Stimulated activated CD8-positive, alpha-beta memory T cell treated with anti-CD3 and anti-CD28 coated beads, Interleukin-4, amount 100 ng/mL, for 1 hour (primary cell): ENCODE measurements at regions not wholly inside any gene's neighbourhood (a gene's known extent, or its start where the extent isn't known, plus 50 kb on each side); places are given as distances from the start of the nearest gene placed in this dataset.

Experiments used
- DNase-seq, 2 donors: peaks; one replicate each; pipeline ENCODE4 v3.0.0-alpha.2; 2020; ENCODE audit warnings: low read depth in 2 of 2, low spot score in 1 of 2

DNA sequence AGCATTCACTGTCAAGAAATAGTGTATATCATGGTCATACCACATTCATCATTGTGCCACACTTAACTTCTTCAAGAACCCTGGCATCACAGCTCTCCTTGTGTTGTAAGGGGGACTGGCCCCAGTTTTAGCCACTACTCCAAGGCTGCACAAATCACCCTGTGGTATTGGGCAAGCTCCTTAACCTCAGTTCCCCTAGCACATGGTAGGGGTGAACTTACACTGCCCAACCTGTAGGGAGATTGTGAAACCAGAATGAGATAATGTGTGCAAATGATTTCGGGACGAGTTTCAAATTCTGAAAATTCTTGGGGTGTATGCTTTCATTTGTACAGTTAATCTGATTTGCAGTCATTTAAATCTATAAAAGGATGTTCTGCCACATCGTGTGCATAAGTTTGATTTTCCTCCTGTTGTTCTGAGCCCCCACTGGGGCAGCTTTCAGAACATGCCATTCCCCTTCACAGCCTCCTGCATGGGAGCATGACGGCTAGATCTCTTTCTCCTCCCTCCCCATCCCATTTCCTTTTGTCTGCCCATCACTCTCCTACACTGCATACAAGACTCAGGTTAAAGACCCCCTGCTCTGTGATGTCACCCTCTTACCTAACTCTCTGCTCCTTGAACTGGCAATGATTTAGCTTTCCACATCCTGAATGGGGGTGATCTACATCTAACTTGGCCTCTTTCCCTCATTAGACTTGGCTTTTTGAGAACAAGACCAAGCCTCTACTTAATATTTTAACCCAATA lies 290.3 kb downstream of the CHRM3 start:
- DNase-seq: no peak

- no peak for DNase-seq
Observed at GRCh38 chr1:239677362-239677761, 291.0 kb downstream of the CHRM3 start.

- no peak for DNase-seq
Observed at GRCh38 chr1:239678181-239678580, 291.8 kb downstream of the CHRM3 start.

- no peak for DNase-seq
Observed at GRCh38 chr1:239682046-239682445, 295.7 kb downstream of the CHRM3 start.

DNA sequence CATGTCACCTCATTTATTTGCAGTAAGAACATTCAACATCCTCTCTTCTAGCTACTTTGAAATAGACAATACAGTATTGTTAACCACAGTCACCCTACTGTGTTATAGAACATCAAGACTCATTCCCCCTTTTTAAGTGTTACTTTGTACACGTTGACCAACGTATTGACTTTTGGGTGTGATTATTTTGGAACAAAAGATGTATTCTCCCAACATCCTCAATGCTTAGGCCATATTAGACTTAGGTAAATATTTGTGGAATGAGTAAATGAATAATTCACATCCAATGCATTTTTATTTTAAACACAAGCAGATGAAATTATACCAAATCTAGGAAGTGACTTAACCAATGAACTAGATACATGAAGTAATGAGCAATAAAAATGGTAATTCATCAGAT lies 296.6 kb downstream of the CHRM3 start:
- DNase-seq: no peak

DNA sequence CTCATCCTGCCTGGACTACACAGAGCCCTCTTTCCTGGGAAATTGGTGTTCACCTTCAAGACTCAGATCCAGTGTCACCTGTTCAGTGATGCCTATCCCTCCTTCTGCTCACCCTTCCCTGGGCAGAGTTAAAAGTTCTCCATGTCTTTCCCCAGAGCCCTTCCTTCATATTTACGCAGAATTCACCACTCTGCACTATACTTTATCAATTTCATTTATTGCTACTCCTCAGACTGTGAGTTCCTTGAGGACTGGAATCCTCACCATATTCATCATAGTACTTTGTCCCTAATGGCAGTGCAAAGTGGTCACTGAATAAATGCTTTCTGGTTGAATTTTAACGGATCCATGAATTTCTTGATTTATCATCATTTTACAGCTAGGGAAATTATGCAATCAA lies 300.0 kb downstream of the CHRM3 start:
- DNase-seq: no peak

DNA sequence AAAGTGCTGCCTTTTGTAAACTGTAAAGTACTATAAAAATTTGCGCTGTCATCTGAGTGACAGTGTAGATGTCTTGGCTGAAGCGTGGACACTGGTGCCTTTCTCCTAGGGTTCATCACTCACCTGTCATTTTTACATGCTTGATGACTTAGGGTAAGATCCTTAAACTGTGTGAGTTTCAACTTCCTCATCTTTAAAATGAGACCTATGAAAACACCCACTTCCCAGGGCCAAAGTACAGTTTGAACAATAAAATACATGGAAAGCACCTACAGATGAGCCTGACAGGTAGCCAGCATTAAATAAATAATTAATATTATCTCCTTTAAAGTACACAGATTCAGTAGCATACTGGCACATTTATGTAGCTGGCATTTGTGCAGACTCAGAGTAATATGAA lies 309.9 kb downstream of the CHRM3 start:
- DNase-seq: no peak

GRCh38 chr1:239700667-239701066 lies 314.3 kb downstream of the CHRM3 start:
- no peak for DNase-seq

GRCh38 chr1:239703075-239703474 lies 316.7 kb downstream of the CHRM3 start:
- DNase-seq: no peak

DNA sequence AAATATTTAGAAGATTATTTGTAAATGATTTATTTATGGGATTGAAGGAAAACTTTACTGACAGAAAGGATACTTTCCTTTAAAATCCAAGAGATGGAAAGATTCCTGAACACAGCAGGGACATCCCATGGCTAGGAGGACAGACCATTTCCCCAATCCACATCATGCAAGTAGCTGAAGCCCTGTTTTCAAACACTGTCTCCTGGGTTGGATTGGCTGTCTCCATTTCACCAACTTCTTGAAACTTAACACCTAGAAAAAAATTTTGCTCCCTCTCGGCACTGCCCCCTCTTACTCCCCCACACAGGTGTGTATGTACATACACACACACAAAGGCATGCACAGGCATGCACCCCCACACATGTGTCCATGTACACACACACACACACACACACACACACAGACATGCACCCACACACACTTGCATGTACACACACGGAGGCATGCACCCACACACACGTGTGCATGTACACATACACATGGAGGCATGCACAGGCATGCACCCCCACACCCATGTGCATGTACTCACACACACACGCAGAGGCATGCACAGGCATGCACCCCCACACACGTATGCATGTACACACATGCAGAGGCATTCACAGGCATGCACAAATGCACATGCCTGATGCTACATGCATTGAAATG lies 320.0 kb downstream of the CHRM3 start:
- DNase-seq: no peak

- no peak for DNase-seq
Observed at GRCh38 chr1:239707615-239708014, 321.2 kb downstream of the CHRM3 start.

GRCh38 chr1:239708622-239709021 lies 322.3 kb downstream of the CHRM3 start:
- DNase-seq: no peak

- no peak for DNase-seq
Observed at GRCh38 chr1:239711768-239712167, 325.4 kb downstream of the CHRM3 start.

DNA sequence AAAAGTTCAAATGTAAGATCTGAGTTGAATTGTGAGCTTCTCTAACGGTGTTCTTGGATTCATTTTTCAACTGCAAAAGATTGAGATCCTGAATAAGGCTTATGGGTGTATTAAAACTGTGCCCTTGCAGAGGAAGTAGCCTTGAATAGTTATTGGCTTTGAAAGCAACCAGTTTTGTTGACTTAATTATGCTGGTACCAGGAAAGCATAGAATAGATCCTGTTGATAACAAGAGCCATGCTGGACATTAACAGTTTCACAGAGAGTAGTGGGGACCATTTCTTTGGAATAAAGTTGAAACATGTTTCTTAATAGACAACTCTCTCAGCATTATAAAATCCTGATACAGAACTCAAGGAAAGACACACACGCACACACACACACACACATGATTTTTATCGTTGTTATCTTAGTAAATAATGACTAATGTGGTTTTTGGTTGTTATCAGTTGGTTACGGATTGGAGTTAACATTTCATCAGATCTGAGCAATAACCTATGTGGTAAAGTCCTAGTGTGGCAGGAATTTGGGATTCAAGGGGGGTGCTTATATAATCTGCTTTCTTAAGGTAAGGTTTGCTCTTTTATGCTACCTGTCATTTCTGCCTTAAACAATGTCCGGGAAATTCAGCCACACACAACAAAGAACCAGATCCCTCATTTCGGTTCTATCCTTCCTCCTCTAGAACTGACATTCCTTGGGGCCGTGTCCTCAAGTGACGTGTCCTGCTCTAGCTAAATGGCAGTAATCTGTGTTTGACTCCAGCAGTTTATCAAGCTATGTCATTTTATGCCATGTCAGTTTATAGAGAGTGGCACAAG lies 330.9 kb downstream of the CHRM3 start:
- DNase-seq: no peak

GRCh38 chr1:239717918-239718184 lies 331.5 kb downstream of the CHRM3 start:
- no peak for DNase-seq

DNA sequence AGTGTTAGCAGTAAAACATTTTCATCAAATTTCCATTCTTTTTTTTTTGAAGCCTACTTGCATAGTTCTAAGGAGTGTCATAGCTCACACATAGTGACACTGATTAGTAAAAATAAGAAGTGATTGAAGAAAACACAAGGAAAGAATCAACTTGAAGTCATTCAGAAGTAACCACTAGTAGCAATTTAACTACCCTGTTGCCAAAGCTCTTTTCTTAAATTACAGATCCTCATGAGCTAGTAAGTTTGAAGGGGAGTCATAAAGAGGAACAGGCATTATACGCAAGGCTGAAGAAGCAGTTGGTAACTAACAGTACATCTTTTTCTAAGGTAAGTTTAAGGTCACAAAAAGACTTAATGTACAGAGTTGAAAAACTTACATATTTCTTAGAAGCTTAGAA lies 332.2 kb downstream of the CHRM3 start:
- DNase-seq: no peak

GRCh38 chr1:239718997-239719628 lies 332.7 kb downstream of the CHRM3 start:
- DNase-seq: no peak

- peak in 1 of 2 donors; percentile 15 for DNase-seq
Observed at GRCh38 chr1:239719642-239720258, 333.4 kb downstream of the CHRM3 start.

DNA sequence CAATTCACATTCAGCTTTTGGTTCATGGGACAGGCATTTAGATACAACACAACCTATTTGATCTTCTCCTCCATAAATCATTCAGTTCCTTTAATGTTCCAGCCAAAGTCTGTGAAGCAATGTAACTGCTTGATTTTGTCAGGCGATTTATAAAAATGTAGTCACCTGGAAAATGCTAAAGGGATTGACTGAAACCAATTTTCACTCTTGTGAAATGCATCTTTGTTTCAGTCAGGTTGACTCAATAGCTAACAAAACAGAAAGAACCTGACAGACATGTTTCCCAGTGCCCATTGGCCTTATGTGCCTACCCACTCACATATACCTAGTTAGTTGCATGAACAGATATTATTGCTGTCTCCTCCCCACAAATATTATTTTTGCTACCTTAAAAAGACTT lies 335.7 kb downstream of the CHRM3 start:
- DNase-seq: no peak

GRCh38 chr1:239723776-239724367 lies 337.5 kb downstream of the CHRM3 start:
- DNase-seq: no peak

- no peak for DNase-seq
Observed at GRCh38 chr1:239725371-239725770, 339.0 kb downstream of the CHRM3 start.
